Panc1 (cell line): ENCODE measurements at regions not wholly inside any gene's neighbourhood (a gene's known extent, or its start where the extent isn't known, plus 50 kb on each side); places are given as distances from the start of the nearest gene placed in this dataset.

ENCODE experiments used
- POLR2AphosphoS5 ChIP-seq: IDR thresholded peaks from 2 replicates; pipeline ENCODE4 v1.6.1; 2012; ENCODE audit warnings: mild to moderate bottlenecking, low read depth, low read length, moderate library complexity
- TCF7L2 ChIP-seq: IDR thresholded peaks from 2 replicates; pipeline ENCODE4 v1.6.1; 2011; ENCODE audit warnings: mild to moderate bottlenecking, low read depth, low read length, inconsistent platforms

DNA sequence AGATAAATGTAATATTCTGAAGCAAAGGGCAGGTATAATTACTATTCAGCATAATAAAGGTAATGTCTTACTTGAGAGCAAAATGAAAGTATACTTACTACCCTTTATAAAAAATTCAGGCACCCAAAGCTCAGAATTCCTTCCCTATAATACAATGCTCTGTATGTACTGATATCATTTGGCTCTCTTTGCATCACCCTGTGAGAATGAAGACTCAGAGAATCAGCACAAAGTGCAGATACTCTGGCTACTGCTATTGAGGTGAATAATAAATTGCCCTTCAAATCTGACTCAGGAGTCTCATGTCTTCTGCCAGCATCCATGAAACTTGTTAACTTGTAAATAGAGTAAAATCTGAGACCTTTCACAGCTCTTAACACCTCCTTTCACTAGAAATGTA is 108.5 kb upstream of the KCTD3 start:
- TF ChIP-seq POLR2AphosphoS5 (no peak), TCF7L2 (no peak)
